HG03135 (cell line): ENCODE measurements at regions not wholly inside any gene's neighbourhood (a gene's known extent, or its start where the extent isn't known, plus 50 kb on each side); places are given as distances from the start of the nearest gene placed in this dataset.

Source experiments
- ATAC-seq: cut with Tn5 transposase; IDR thresholded peaks from one replicate; pipeline ENCODE4 v1.9.1; 2021; ENCODE audit warnings: mild to moderate bottlenecking, moderate library complexity; ENCODE audit not compliant: unreplicated experiment

- no peak for ATAC-seq
These were observed 51.1 kb downstream of the HYCC1 start for GRCh38 chr7:22962775-22963350.

GRCh38 chr7:22958742-22959141, 55.2 kb downstream of the HYCC1 start:
- no peak for ATAC-seq

GRCh38 chr7:22954251-22954650, 59.7 kb downstream of the HYCC1 start:
- no peak for ATAC-seq

- no peak for ATAC-seq
These were observed 61.5 kb downstream of the HYCC1 start for GRCh38 chr7:22952306-22953015.

- no peak for ATAC-seq
These were observed 64.0 kb downstream of the HYCC1 start for GRCh38 chr7:22949944-22950343.

GRCh38 chr7:22949221-22949620, 64.7 kb downstream of the HYCC1 start:
- ATAC-seq = no peak

GRCh38 chr7:22948770-22949169, 65.2 kb downstream of the HYCC1 start:
- no peak for ATAC-seq

- no peak for ATAC-seq
These were observed 68.3 kb downstream of the HYCC1 start for GRCh38 chr7:22945584-22945983.

- ATAC-seq = no peak
These were observed 69.4 kb downstream of the HYCC1 start for GRCh38 chr7:22944510-22944909.

GRCh38 chr7:22944022-22944421, 69.9 kb downstream of the HYCC1 start:
- ATAC-seq = no peak

GRCh38 chr7:22942191-22942590, 71.7 kb downstream of the HYCC1 start:
- ATAC-seq = no peak

GRCh38 chr7:22939842-22940241, 74.1 kb downstream of the HYCC1 start:
- ATAC-seq = no peak

- ATAC-seq = no peak
These were observed 76.0 kb downstream of the HYCC1 start for GRCh38 chr7:22937946-22938345.

GRCh38 chr7:22936246-22936645, 77.7 kb downstream of the HYCC1 start:
- ATAC-seq = no peak

- no peak for ATAC-seq
These were observed 78.7 kb downstream of the HYCC1 start for GRCh38 chr7:22935269-22935668.

GRCh38 chr7:22934473-22935065, 79.4 kb downstream of the HYCC1 start:
- no peak for ATAC-seq

- ATAC-seq = no peak
These were observed 79.9 kb downstream of the HYCC1 start for GRCh38 chr7:22934023-22934422.

GRCh38 chr7:22932896-22933295, 81.0 kb downstream of the HYCC1 start:
- ATAC-seq = no peak

GRCh38 chr7:22931011-22931410, 82.9 kb downstream of the HYCC1 start:
- no peak for ATAC-seq

GRCh38 chr7:22922307-22922706, 91.6 kb downstream of the HYCC1 start:
- ATAC-seq = no peak

GRCh38 chr7:22921386-22922086, 92.4 kb downstream of the HYCC1 start:
- no peak for ATAC-seq

- no peak for ATAC-seq
These were observed 93.3 kb downstream of the HYCC1 start for GRCh38 chr7:22920672-22921071.
